HCEC 1CT (cell line): ENCODE measurements at regions not wholly inside any gene's neighbourhood (a gene's known extent, or its start where the extent isn't known, plus 50 kb on each side); places are given as distances from the start of the nearest gene placed in this dataset.

ENCODE experiments used
- DNase-seq: peaks from one replicate; pipeline ENCODE4 v3.0.0-alpha.2; 2017

DNA sequence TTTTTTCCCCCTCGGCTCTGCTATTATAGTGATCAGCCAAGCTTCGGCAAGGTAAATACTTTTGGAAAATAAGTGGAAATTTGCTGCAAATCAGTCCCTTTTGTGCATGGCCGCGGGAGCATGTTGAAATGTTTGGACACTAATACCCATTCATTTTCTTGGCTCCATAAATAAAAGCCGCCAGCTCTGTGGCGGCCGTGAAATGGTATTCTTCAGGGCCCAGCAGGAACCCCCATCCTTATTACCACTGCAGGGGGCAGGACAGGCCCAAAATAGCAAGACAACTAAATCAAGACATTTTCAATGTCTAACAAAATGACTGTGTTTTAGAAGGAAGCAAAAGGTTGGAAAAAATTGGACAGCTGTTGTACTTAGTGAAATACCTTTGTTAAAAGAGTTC, 362.3 kb downstream of the NR2F2 start:
- no peak for DNase-seq

DNA sequence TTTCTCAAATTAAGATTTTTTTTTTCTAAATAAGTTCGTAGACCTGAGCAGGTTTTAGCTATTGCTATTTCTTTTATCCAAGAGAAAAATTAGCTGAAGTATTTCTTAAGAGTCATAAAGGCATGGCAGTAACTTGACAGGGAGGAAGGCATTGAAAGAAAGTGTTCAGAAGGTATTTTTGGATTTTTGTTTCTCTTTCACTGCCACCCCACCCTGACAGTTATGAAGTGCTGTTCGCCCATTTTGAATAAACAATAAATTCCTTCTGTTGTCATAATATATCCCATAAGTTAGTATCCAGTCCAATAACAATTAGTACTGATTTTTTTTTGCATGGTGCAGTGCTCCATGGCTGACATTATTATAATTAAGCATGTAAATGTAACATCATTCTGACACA, 363.0 kb downstream of the NR2F2 start:
- DNase-seq, result no peak

DNA sequence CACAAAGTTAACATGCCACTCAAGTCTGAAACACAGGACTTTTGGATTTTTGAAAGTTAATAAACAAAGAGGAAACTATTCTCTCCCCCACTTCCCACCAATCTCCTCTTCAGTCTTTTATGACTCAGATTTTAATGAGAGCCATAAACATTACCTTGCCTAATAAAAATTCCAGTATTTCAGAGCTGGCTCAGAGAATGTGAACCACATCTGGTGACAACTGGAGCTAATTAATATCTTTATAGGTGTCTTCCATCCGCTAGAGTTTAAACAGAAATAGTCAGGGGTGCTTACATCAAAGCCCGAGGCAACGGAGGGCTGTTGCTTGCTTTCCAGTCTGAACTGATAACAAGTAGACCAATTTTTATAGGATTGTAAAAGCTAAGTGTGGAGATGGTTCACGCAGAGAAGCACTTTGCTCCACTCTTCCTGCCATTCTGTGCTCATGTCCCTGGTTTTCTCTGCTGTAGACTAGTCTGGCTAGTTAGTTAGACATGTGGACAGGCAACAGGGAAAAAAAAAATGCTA, 363.6 kb downstream of the NR2F2 start:
- DNase-seq, result no peak

DNA sequence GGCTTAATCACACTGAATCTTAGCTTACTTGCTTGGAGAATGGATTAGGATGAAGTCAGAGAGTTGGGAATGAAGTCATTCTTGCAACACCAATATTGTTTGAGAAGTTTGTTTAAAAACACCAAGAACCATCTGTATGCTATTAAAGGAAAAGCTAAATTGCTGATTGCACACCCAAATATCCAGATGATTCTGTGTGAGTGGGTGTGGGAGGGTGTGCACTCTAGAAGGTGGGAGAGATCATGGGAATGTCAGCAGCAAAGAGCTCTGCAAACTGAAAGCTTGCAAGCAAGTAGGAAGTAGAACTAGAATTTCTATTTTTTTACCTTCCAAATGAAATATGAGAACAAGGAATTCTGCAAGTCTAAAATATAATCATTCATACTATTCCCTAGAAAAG, 364.9 kb downstream of the NR2F2 start:
- no peak for DNase-seq

DNA sequence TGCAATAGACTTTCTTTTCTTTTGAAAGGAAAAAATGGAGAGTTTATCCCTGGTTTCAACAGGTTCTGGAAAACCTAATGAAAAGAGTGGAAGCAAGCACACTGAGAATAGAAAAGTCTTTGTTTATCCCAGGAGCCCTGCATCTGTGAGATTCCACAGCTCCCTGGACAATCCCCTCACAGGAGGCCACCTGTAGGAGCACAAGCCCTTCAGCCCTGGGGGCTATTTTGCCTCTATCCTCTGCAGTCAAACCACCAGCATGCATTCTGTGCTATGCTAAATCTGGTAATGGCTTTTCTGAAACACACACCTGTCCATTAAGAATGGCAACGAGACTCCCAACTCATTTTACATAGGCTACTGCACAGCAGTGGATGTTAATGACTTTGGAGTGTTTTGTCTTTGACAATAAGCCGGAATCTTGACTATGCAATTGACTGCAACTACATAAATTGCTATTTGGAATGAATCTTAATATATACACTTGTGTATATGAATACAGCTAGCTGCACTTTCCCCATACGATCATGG, 369.4 kb downstream of the NR2F2 start:
- no peak for DNase-seq

DNA sequence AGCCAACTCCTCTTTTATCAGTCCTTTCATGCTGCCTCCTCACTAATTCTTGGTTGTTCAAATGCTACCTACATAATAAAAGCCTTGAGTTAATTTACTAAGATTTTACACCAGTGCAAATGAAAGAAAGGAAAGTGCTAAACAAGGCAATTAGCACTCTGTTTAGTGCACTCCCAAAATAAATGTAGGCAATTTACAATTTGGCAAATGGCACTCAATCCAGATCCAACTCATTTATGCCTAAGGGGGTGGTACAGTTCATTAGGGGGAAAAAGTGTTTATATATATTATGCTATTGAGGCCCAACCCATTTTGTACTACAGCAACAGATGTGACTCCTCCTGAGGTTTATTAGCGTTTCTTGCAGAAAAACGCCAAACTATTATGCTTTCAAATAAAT, 370.1 kb downstream of the NR2F2 start:
- no peak for DNase-seq

DNA sequence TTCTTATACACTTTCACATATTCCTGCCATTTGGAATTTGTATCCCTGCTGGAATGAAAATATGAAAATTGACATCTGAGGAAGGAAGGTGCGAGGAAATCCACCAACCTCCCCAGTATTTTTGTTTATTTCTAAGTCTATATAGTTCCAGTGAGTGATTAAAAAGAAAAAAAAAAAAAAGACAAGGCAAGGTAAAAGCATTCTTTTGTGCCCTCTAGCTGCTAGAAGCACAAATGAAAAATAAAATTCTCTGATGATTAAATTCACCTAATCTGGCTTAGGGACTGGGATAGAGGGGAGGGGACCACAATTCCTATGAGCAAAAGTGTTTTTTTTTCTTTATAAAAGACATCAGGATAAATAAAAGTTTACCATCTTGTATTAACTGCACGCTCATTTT, 370.9 kb downstream of the NR2F2 start:
- DNase-seq, result no peak

DNA sequence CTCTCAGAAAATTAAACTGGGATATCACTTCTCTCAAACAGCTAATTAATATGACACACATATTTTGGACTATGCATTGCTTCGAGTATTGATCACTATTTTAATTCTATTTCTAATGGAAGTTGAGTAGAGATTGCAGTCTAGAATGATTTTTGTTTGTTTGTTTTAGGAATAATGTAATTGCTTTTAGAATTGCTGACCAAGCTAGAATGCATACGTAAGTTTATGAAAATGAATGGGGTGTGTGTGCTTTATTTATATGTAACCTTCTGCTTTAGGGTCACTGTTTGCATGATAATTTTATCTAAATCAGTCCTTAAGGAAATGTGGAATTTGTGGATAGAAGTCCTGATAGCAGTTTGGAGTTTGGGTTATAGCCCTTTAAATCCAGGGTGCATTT, 371.4 kb downstream of the NR2F2 start:
- no peak for DNase-seq

DNA sequence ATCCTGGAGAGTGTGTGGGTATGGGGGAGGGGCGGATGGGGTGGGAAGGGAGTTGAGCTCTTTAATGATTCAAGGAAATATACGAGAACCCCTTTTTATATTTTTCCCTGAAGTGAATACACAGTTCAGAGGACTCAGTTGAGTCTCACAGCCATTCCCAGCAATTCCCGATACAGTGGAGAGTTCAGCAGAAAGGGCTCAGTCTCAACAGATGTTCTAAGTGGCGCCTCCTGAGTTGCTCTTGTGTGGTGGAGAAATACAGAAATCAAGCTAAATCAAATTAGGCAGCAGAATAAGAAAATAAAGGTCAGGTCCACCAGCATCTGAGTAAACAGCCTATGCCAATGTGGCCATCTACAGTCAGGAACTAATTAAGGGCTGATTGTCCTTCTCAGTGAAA, 372.1 kb downstream of the NR2F2 start:
- no peak for DNase-seq

DNA sequence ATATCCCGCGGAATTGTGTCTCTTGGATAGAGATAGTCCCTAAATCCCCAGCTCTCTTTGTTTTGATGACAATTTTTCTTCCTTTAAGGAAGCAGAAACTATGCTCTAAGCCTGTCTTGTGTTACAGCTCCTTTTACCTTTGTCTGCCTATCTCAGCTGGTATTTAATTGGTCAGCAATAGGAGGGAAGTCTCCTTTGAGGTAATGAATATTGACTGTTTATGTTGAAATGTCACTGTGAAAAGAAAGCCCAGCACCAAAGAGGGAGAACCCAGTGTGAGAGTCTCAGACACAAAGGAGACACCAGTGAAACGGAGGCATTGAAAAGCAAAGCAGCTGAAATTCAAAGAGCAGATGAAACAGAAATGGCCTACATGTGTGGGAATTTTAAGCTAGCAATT, 372.6 kb downstream of the NR2F2 start:
- no peak for DNase-seq

DNA sequence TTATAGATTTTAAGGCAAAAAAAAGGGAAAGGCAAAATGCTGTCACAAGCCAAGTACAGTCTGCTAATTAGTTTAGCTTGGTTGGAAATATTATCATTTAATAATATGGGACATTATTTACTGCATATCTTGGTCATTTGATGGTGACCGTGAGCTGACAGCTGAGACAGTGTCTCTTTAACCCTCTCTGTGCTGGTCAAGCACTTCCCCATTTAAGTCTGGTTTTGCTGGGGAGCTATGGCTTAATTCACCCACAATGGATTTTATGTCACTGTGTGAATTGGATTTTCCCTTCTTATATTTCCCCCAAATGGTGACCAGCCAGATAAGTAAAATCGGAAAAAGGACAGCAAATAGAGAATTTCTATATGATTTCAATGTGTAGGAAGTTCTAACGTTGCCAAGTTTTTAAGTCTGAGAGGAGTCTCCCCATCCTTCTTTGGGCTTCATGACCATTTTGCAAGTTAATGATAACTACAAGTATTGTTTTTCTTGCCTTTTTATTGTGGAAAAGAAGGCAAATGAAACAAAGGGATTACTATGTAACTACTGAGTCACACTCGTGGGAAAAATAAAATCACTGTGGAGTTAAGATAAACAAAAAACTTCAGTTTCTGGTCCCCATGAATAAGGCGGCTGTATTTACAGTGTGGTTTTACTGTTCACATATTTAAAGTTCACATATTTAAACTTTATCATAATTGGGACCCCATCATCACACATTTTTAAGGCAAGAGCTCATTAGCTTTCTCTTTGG, 373.5 kb downstream of the NR2F2 start:
- no peak for DNase-seq

DNA sequence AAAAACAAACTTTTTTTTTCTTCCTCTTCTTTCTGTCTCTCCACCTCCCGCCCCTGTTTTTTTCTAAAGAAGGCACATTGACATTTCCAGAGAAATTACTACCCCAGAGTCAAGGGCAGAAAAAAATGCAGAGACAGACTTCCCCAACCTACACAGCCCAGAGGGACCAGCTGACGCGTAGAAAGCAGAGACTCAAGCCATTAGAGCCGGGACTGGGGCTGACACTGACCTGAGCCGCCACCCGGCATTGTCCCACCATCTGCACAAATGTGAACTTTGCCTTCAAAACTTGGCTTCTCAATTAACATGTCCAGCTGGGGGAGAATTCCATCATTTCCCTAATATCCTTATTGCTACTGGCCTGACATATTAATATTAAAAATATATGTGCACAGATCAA, 385.6 kb downstream of the NR2F2 start:
- no peak for DNase-seq

DNA sequence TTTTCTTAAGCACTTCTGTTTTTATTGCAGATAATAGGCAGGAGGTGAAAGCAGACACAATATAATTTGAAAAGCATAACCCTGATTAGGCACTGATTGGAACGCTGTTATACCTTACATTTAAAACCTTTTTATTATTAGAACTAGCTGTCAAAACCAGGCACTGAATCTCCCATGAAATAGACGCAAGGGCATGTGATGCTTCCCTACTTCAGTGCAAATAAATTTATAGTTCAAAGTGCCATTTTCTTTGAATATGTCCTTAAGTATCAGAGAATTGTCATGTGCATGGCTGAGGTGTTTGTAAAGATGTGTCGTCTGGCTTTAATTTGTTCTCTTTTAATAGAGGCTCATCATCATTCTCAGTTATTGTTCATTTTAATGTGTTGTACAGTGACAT, 386.0 kb downstream of the NR2F2 start:
- DNase-seq, result no peak

DNA sequence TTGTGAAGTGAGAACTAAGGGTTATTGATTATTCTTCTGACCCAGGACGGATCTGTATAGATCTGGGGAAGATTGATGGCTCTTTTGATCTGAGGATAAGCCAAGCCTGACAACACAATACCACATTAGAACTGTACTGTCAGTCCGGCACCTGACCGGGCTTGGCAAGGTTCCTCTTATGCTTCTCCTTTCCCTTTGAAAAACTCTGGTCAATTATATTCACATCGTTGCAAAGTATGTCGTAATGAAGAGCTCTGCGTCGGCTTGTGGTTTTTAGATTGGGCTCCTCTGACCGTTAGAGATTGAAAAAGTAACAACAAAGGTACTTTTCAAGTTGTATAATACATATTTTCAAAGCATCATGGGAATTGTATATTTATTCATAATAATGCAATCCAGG, 389.8 kb downstream of the NR2F2 start:
- no peak for DNase-seq

DNA sequence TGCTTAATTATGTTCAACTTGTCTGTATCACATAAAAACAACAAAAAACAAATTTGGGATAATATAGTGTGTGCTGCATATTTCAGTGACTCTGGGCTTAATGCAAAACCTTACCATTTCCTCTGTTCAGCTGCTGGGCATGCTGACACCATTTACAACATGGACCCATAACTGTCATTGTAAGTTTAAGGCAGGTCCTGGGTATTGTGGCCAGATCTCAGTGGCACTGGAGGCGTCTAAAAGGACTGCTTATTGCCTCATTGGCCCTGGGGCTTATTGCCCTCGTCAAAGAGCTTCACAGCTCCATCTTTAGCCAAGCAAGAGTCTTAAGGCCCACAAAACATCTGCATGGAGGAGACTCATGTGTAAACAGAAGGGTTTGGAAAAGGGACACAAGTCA, 390.2 kb downstream of the NR2F2 start:
- DNase-seq, result no peak

DNA sequence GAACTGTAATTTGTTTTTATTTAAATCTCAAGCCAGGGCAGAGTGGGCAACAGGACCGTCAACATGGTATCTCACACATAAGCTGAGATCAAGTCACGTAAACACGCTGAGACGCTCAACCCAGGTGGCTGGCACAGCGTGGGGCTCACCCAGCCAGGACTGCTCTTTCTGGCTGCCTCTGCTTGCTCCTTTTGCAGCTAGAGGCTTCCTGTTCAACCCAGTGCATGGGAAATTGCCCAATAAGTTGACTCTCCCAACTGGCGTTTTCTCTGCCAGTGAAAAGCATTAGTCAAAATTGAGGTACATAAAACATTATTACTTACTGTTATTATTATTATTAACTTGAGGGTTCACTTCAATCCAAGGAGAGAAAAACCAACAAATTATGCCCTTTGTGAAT, 398.1 kb downstream of the NR2F2 start:
- DNase-seq, result no peak

DNA sequence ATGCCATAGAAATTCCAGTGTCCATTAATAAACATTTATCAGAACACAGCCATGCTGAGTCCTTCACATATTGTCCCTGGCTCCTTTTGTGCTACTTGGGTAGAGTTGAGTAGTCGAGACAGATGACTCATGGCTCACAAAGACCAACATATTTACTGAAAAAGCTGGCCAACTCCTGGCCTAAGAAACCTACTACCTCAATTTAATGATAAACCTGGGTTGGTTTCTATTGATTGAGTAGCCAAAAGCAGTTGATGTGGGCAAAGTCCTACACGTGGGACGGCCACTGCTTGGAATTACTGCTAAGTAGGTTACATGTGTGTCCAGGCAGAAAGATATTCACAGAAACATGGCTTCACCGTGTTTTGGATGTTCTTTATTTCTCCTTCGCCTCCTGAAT, 402.2 kb downstream of the NR2F2 start:
- no peak for DNase-seq

DNA sequence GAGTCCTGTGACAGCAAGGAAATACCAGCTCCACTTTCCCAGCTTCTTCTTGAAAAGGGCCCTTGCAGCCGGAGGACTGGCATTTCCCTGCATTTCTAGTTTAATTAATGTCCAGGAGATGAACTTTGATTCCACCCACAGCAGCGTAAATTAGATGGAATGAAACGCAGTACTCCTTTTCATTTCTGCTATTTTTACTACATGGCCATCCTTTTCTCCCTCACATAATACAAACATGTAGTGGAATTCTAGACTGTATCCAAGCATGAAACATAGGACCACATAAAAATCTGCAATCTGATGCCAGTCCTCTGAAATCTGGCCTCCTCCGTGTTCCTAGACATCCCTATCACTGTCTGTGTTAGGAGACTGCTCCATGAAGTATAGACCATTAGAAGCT, 403.2 kb downstream of the NR2F2 start:
- no peak for DNase-seq

DNA sequence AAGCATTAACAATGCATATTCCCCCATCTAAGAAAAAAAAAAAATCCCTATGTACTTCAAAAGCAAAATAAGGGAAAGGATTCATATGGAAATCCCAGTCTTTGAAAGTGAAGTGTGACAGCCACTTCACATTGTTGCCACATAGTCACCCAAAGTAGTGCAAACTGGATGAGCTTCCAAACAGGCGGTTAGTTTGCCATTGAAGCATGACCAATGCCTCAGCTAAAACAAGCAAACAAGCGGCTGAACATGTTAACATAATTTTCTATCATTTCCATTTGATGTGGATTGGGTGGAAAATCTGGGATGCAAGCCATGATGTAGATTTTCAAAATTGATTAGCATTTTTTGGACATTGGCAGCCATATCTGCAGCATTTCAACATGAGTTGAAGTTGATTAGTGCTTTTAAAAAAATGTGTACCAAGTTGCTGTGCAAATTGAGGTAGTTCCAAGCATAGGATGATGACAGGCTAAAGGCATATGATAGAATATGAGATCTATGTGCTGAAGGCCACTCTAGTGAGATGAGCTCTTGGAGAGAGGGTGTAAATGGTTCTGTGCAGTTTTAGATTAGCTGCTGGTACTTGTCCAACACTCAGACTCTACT, 405.2 kb downstream of the NR2F2 start:
- DNase-seq, result no peak

DNA sequence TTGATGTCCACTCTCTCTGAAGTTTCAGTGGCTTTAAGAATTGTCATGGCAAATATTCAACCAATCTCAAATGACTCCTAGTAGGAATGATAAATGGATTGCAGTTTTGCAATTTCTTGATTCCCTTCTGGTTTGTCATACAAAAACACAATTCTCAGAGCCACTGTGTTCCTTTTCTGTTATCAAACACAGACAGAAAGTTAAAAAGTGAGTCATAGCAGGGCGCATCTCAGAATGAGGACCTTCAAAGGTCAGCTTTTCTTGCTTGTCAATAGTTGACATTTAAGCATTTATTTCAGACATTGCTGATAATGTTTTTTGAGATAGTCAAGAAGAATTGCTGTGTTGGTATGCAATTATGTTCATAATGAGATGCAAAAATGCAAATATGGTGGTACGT, 405.9 kb downstream of the NR2F2 start:
- DNase-seq, result no peak

DNA sequence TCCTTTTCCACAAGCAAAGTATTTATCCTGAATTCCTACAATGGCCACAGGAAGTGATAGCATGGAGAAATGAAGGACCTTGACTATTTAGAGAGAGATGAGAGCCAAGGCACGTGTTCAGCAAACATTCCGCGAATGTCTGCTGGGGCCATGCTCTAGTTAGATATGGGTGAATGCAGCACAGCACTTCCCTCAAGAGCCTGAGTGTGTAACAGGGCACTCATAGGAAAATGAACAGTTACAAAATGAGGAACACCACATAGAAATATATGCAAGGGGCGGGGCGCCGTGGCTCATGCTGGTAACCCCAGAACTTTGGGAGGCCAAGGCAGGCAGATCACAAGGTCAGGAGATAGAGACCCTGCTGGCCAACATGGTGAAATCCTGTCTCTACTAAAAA, 406.9 kb downstream of the NR2F2 start:
- no peak for DNase-seq

DNA sequence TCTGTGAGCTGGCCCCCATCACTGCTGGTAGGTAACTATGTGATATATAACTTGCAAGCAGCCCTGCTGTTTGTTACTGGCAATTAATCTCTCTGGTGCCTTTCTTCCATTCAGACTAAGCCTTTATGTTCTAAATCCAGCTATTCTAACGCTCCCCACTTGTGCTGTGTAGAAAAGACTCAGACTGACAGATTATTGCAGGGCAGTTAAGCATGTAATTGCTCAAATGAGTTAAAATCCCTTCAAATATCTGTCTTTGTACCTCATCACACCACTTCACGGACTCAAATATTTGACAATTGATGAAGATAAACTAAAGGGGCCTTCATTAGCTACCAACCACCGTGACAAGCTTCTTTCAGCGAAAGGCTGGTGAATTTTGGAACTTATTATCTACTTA, 416.2 kb downstream of the NR2F2 start:
- no peak for DNase-seq

DNA sequence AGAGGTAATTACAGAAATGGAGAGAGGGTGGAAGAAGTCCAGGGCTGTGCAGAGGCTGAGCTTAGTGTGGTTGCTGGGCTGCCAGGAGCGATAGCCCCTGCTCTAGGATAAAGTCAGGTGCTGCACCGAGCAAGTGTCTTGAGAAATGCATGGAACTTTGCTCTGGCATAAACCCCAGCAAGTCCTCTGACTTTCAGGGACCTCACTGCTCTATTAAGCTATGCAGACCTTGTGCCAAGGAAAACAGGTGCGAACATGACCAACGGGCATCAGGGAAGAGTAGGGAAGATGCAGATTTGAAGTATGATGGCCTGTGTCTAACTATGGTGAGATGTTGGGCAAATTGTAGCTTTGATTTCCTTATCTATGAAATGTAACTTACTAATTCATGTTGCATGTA, 416.8 kb downstream of the NR2F2 start:
- DNase-seq, result no peak

DNA sequence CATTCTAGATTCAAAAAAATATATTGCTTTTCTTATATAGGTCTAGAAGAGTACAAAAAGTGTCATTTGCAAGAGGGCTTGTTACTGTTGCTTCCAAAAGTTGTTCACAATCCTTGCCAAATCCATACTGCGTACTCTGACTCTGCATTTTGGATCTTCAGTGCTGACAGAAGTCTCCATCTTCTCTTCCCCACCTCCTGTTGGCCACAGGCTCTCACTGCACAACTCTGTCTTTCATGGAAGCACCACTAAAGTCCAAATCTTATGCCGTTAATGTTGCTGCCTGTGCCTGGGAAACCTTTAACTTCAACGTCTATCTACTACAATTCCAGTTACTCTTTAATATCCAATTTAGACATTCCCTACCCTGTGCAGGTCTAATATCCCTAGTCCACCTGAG, 419.9 kb downstream of the NR2F2 start:
- no peak for DNase-seq

DNA sequence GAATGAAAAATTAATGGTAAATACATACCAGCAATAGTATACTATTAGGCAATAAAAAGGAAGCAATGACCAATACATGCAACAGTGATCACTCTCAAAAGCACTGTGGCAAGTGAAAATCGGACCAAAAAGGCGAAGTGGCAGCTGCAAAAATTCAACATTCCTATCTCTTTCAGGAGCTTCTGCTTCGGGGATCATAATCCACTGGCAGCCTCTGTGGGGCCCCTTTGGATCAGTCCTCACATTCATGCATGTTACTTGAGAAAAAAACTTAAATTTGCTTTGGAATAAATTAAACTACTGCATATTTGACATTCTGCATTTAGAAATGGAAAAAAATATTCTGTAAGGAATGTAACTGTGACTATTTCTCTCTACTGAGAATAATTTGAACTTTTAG, 425.6 kb downstream of the NR2F2 start:
- DNase-seq, result no peak
